ENCODE measurements at regions not wholly inside any gene's neighbourhood (a gene's known extent, or its start where the extent isn't known, plus 50 kb on each side); places are given as distances from the start of the nearest gene placed in this dataset.
"Not testable (repeated sequence)": the region's sequence is repeated elsewhere in the genome, so short reads cannot be mapped to it uniquely, and the experiment has no call there.

GRCh38 chr7:150189963-150190362 is 133.2 kb upstream of the LRRC61 start:
- TF ChIP-seq, protein P1, sequence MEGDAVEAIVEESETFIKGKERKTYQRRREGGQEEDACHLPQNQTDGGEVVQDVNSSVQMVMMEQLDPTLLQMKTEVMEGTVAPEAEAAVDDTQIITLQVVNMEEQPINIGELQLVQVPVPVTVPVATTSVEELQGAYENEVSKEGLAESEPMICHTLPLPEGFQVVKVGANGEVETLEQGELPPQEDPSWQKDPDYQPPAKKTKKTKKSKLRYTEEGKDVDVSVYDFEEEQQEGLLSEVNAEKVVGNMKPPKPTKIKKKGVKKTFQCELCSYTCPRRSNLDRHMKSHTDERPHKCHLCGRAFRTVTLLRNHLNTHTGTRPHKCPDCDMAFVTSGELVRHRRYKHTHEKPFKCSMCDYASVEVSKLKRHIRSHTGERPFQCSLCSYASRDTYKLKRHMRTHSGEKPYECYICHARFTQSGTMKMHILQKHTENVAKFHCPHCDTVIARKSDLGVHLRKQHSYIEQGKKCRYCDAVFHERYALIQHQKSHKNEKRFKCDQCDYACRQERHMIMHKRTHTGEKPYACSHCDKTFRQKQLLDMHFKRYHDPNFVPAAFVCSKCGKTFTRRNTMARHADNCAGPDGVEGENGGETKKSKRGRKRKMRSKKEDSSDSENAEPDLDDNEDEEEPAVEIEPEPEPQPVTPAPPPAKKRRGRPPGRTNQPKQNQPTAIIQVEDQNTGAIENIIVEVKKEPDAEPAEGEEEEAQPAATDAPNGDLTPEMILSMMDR (IDR thresholded peaks at IDR 0.05; ENCODE audit: low read length) = not testable (repeated sequence)
- TF ChIP-seq EZH2 (IDR thresholded peaks at IDR 0.05; ENCODE audit: borderline replicate concordance, low read length) = not testable (repeated sequence)
